ENCODE measurements at regions not wholly inside any gene's neighbourhood (a gene's known extent, or its start where the extent isn't known, plus 50 kb on each side); places are given as distances from the start of the nearest gene placed in this dataset.

DNA sequence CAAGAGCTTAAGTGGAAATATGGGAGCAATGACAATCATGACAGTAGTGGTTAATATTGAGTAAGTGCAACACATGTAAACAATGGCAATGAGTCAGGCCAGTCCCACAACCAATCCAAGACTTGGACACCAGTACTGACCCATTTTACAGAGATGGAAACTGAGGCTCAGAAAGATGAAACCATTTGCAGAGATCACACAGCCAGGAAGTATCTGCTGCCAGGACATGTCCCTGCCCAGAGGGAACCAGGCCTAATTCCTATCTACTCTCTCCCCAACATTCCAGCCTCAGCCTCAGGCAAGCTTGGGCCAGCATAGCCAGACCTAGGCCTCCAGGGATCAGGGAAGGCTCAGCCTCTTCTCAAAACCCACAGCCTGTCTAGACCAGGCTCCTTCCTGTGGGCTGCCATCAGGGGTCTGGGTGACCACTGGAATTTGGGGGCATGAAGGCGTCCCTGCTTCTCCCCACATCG, 395.1 kb downstream of the MN1 start:
- DNase-seq, result no peak

- DNase-seq, result no peak
Measured at GRCh38 chr22:27407369-27407985, 394.1 kb downstream of the MN1 start.

DNA sequence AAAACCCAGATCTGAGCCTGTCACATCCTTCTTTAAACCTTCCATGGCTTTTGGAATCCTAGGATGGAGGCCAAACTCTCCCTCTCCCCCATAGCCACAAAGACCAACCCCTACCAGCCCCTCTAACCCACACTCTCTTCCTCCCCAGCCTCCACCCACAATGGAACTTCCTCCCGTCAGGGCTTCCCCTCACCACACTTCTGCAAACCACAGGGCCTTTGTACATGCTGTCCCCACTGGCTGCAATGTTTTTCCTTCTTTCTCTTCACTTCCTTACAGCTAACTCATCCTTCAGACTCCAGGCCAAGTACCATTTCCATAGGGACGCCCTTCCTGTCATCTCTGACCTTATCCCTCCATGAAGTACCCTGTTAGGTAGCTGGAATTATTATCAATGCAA, 393.5 kb downstream of the MN1 start:
- no peak for DNase-seq

- no peak for DNase-seq
Measured at GRCh38 chr22:27409299-27409698, 392.3 kb downstream of the MN1 start.

DNA sequence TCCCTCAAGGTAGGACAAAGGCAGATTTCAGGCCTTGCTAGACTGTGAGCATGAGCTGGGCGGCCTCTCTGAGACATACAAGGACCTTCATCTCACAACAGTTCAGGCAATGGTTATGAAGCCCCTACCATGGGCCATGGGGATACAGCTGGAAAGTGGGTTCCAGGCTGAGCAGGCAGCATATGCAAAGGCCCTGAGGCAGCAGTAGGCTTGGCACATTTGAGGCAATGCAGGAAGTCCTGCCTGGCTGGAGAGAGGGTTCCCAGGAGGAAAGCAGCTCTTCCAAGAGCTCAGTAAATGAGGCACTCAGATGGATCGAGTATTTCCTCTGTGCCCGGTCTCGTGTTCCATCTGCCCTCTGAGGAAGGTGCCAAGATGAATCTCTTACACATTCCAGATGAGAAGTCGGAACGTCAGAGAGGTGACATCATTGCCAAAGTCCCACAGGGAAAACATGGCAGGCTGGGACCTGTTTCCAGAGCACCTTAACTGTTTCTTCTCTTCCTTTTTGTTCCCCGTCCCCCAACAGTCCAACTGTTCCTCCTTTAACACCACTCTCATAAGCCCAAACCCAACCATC, 388.6 kb downstream of the MN1 start:
- no peak for DNase-seq

GRCh38 chr22:27413702-27414101, 387.9 kb downstream of the MN1 start:
- no peak for DNase-seq

GRCh38 chr22:27416511-27417420, 384.8 kb downstream of the MN1 start:
- DNase-seq, result no peak

- DNase-seq, result no peak
Measured at GRCh38 chr22:27417421-27417814, 384.1 kb downstream of the MN1 start.

DNA sequence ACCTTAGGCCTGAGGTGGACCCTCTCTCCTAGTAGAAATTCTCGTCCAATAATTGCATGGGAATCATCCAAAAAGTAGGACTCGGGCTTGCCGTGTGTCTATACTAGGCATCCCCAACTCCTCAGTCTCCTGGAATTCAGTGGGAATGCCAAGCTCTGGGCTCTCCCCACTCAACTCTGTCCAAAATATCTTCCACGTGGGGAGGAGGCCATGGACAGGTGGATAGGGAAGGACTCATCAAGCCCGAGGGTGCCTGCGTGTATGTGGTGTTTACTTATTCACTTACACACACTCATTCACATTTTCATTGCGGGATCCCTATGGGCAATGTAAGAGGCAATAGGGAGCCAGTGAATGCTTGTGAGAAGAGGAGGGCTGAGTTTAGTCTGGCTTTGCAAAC, 383.3 kb downstream of the MN1 start:
- no peak for DNase-seq

DNA sequence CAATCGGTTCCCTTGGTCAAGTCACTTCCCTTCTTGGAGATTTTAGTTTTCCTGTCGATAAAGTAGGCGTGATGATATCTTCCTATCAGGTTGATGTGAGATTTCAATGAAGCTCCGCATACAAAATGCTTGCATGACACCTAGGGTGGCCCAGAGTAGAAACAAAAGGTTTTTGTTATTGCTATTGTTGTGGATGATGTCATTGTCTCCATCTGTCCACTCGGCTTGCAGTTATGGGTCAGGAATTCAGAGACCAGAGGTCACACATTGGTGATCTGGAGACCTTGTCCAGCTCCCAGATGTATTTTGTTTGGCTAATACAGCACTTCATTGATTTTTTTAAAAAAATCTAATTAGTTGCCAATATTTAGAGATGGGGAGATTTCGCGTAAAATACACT, 382.1 kb downstream of the MN1 start:
- DNase-seq, result no peak

- DNase-seq, result no peak
Measured at GRCh38 chr22:27420195-27420816, 381.2 kb downstream of the MN1 start.

DNA sequence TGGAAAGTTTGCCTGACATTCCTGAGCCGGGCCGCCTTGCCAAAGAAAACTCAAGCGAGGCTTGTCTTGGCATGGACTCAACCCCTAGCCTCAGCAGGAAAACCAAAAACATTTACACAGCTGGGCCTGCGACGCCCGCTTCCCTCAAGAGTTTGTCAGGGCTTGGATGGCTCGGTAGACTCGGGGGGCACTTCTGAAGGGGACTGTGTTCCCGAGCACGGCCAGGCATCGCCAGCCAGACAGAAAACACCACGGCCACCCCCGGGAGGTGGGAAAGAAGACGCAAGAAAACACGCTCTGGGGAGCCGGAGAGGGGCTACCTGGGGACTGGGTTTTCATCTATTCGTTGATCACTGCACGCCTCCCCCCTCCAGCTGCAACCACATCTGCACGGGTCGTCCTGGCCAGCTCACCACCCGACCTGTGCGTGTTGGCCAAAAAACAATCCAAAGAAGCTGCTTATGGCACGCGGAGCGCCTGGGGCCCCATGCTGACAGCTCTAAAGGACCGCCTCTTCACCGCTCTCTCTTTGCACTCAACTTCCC, 380.7 kb downstream of the MN1 start:
- no peak for DNase-seq

- DNase-seq, result no peak
Measured at GRCh38 chr22:27422442-27422841, 379.1 kb downstream of the MN1 start.

DNA sequence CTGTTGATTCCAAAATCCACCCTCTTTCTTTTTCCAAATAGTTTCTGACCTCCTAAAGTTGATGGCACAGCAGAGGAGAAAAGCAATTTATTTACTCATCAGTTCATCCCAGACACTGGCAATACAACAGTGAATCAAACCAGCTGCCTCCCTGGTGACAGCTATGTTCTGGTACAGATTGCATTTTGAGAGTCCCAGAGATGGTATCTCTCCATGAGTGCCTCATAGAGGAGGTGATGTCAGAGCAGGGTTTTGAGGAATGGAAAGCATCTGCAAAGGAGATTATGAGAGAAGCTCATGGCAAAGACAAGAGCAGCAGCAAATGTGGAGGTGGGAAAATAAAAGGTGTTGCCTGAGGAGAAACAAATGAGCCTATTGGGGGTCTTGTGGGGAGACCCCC, 377.2 kb downstream of the MN1 start:
- no peak for DNase-seq

DNA sequence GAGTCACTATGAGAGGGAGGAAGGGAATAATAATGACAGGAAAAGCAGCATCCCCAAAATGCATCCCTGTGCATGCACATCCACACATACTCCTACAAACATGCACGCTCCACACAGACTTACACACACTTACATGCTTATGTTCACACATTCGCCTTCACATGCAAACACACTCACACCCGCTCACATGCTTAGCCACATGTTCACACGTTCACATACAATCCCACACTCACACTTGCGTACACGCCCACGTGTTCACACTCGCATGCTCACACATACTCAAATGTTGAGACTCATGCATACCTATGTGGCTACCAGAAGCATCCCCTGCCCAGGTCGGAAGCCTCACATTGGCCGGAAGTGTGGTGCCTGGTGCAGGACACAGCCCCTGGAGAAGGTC, 372.1 kb downstream of the MN1 start:
- DNase-seq, result no peak

GRCh38 chr22:27431081-27431480, 370.5 kb downstream of the MN1 start:
- DNase-seq, result no peak

DNA sequence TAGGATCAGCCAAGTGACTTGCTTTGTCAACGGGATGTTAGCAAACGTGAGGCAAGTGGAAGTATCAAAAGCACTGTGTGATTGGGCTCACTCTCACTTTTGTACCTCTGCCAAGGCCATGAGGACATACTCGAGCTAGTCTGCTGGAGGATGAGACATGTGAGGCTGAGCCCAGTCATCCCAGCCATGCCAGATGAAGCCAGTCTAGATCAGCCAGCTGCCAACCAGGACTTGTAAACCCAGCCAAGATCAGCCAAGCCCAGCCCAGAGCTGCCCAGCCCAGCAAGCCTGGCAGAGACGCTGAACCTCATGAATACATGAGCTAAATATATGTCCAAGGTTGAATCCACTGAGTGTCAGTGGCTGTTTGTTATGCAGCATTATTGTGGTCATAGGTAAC, 369.7 kb downstream of the MN1 start:
- DNase-seq, result no peak

GRCh38 chr22:27433099-27433498, 368.5 kb downstream of the MN1 start:
- DNase-seq, result no peak

DNA sequence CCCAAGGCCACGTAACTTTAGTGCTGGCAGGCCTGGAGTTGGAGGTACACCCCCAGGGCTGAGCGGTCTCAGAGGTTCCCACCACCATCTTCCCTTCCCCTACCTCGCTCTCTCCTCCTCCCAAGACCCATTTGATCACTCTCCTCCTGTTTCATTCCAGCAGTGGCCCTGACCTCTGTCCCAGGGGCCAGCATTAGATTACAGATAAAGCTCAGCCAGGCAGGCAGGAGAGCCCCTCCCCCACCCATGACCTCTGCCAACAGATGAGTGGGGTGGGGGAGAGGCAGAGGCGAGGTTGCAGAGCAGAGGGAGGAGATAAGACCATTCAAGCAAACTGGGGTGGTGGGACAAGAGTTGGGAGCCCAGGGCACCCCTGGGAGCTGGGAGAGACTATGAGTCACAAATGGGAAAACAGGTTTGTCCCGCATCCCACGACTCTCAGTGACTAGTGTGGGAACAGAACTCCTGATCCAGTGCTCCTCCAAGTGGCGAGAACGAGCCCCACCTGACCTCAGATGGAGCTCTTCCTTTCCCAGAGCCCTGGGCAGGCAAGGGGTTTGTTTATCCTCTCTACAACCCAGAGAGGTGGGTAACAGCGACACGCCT, 367.9 kb downstream of the MN1 start:
- DNase-seq, result no peak

GRCh38 chr22:27434898-27435297, 366.7 kb downstream of the MN1 start:
- no peak for DNase-seq

GRCh38 chr22:27435844-27436576, 365.5 kb downstream of the MN1 start:
- DNase-seq, result no peak

- DNase-seq, result no peak
Measured at GRCh38 chr22:27436591-27436990, 365.0 kb downstream of the MN1 start.

Measured in stimulated activated naive CD4-positive, alpha-beta T cell treated with Interleukin-2 at 50 U/mL for 16 hours (primary cell).